Retinal pigment epithelial cell (primary cell): ENCODE measurements at regions not wholly inside any gene's neighbourhood (a gene's known extent, or its start where the extent isn't known, plus 50 kb on each side); places are given as distances from the start of the nearest gene placed in this dataset.

ENCODE experiments used
- DNase-seq: peaks from one replicate; pipeline ENCODE4 v3.0.0-alpha.2; 2010; ENCODE audit warnings: low read depth
- H3K4me3 ChIP-seq: 2 replicates; pipeline ENCODE4 v1.5.1; 2011; ENCODE audit warnings: mild to moderate bottlenecking, low read length, control low read depth, moderate library complexity
- CTCF ChIP-seq: conservative IDR thresholded peaks from 2 replicates; pipeline ENCODE4 v1.5.1; 2011; ENCODE audit warnings: low read depth, low read length, control low read depth, inconsistent platforms

GRCh38 chr3:182487143-182487542 is 306.2 kb upstream of the ATP11B start:
- no peak for TF ChIP-seq CTCF
- DNase-seq: no peak
- H3K4me3 ChIP-seq: no peak overlapping the region

- no peak overlapping the region for H3K4me3 ChIP-seq
- TF ChIP-seq CTCF: no peak
- no peak for DNase-seq
Measured at GRCh38 chr3:182487611-182488010, 305.7 kb upstream of the ATP11B start.

GRCh38 chr3:182490596-182491491 is 302.5 kb upstream of the ATP11B start:
- DNase-seq: peak; percentile 36
- TF ChIP-seq CTCF: peak; percentile 60
- H3K4me3 ChIP-seq: no peak overlapping the region

GRCh38 chr3:182491577-182491976 is 301.7 kb upstream of the ATP11B start:
- no peak for DNase-seq
- no peak overlapping the region for H3K4me3 ChIP-seq
- TF ChIP-seq CTCF: no peak

GRCh38 chr3:182492536-182492935 is 300.8 kb upstream of the ATP11B start:
- no peak for TF ChIP-seq CTCF
- DNase-seq: no peak
- H3K4me3 ChIP-seq: no peak overlapping the region

- no peak for TF ChIP-seq CTCF
- no peak for DNase-seq
- H3K4me3 ChIP-seq: no peak overlapping the region
Measured at GRCh38 chr3:182500289-182500688, 293.0 kb upstream of the ATP11B start.

- TF ChIP-seq CTCF: no peak
- DNase-seq: peak; percentile 48
- H3K4me3 ChIP-seq: no peak overlapping the region
Measured at GRCh38 chr3:182501856-182502255, 291.4 kb upstream of the ATP11B start.
